Activated CD4-positive, alpha-beta T cell treated with anti-CD3 and anti-CD28 coated beads, Interleukin-2, amount 10 ng/mL, durations not matched to agents 24 days and 14 days (primary cell): ENCODE measurements at regions not wholly inside any gene's neighbourhood (a gene's known extent, or its start where the extent isn't known, plus 50 kb on each side); places are given as distances from the start of the nearest gene placed in this dataset.

Source experiments
- DNase-seq: peaks from one replicate; pipeline ENCODE4 v3.0.0; 2022
- H3K27ac Mint-ChIP-seq: one replicate; pipeline ENCODE4 v1.8.0; 2022; ENCODE audit warnings: mild to moderate bottlenecking, mixed read lengths
- H3K27me3 Mint-ChIP-seq: one replicate; pipeline ENCODE4 v1.8.0; 2022; ENCODE audit warnings: mixed read lengths
- H3K36me3 Mint-ChIP-seq: one replicate; pipeline ENCODE4 v1.8.0; 2022; ENCODE audit warnings: low read depth, mild to moderate bottlenecking, mixed read lengths
- H3K4me1 Mint-ChIP-seq: one replicate; pipeline ENCODE4 v1.8.0; 2021; ENCODE audit warnings: mixed read lengths
- H3K4me3 Mint-ChIP-seq: one replicate; pipeline ENCODE4 v1.8.0; 2022; ENCODE audit warnings: mild to moderate bottlenecking, moderate library complexity, mixed read lengths
- H3K9me3 Mint-ChIP-seq: one replicate; pipeline ENCODE4 v1.8.0; 2021; ENCODE audit warnings: mixed read lengths
- intact Hi-C: fragments of 100-400 bp; cut with micrococcal nuclease; formaldehyde crosslinking; loops from one replicate; pipeline ENCODE4 v1.15.1; 2023

DNA sequence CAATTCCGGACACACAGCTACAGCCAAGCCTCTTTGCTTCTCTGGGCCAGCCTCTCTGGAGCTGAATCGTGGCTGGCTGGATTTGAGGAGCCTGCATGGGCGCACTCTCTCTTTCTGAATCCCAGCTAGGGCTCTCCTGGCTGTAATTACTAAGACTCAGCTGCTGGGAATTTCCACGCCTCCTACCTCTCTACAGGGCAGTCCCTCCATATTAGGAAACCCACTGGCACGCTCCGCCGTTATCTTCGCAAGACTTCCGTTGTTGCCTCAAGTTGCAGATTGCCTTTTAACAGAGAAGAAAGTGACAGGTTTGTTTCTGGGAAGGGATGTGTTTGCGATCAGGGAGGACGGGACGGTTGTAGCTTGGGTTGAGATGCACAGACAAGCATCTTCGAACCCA is 188.4 kb upstream of the NLRP1 start:
- Mint-ChIP-seq H3K27me3 (peaks cover 14% of the 10 kb centered on the region), H3K4me3 (no peak overlapping the region), H3K36me3 (no peaks in the 10 kb centered on the region), H3K27ac (no peak overlapping the region), H3K4me1 (peaks cover 4% of the 10 kb centered on the region), H3K9me3 (no peaks in the 10 kb centered on the region)
- no peak for DNase-seq
- intact Hi-C loops = no loop called here

GRCh38 chr17:5773816-5774360 is 189.6 kb upstream of the NLRP1 start:
- Mint-ChIP-seq H3K4me1 (peaks cover 4% of the 10 kb centered on the region), H3K27me3 (peaks cover 19% of the 10 kb centered on the region), H3K36me3 (no peaks in the 10 kb centered on the region), H3K4me3 (no peak overlapping the region), H3K27ac (no peak overlapping the region), H3K9me3 (no peaks in the 10 kb centered on the region)
- intact Hi-C loops = no loop called here
- DNase-seq = no peak

DNA sequence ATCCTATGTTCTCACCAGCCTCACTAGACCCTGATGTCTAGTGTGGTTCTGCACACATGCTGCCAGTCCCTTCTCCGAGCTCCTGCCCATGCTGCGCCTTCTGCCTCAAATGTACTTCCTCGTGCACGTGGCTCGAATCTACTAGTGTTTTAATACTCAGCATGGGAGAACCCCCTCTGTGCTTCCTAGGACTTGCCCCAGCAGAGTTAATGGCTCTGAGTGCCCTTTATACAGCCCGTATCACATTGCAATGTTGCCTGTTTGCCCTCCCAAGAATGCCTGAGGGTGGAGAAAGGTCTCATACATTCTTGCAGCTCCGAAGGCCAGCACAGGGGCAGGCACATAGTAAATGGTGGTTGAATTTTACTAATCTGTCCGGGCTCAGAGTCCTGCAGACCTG is 190.8 kb upstream of the NLRP1 start:
- Mint-ChIP-seq H3K9me3 (no peaks in the 10 kb centered on the region), H3K4me3 (no peak overlapping the region), H3K4me1 (peaks cover 4% of the 10 kb centered on the region), H3K36me3 (no peaks in the 10 kb centered on the region), H3K27me3 (peaks cover 19% of the 10 kb centered on the region), H3K27ac (no peak overlapping the region)
- intact Hi-C loops = no loop called here
- no peak for DNase-seq

DNA sequence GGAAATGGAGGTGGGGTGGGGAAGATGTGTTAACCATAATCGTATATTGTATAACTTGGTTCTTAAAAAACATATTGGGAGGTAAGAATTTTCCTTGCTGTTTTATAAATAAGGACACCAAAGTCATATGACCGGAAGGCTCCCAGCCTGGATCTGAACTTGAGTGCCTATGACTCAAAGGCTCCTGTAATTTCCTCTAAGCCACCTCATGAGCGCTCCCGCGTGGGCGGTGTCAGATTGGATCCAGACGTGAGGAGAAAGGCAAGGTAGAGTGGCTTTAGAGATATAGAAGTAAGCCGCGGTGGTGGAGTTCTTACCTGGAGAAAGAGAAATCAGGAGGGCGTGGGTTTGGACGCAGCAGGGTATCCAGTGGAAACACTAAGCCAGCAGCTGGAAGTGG is 196.2 kb upstream of the NLRP1 start:
- H3K4me1 Mint-ChIP-seq = peaks cover 2% of the 10 kb centered on the region
- H3K4me3 Mint-ChIP-seq = no peak overlapping the region
- DNase-seq = no peak
- intact Hi-C loops = no loop called here
- no peak overlapping the region for H3K27ac Mint-ChIP-seq
- H3K9me3 Mint-ChIP-seq = no peaks in the 10 kb centered on the region
- H3K27me3 Mint-ChIP-seq = peaks cover 17% of the 10 kb centered on the region
- no peaks in the 10 kb centered on the region for H3K36me3 Mint-ChIP-seq

DNA sequence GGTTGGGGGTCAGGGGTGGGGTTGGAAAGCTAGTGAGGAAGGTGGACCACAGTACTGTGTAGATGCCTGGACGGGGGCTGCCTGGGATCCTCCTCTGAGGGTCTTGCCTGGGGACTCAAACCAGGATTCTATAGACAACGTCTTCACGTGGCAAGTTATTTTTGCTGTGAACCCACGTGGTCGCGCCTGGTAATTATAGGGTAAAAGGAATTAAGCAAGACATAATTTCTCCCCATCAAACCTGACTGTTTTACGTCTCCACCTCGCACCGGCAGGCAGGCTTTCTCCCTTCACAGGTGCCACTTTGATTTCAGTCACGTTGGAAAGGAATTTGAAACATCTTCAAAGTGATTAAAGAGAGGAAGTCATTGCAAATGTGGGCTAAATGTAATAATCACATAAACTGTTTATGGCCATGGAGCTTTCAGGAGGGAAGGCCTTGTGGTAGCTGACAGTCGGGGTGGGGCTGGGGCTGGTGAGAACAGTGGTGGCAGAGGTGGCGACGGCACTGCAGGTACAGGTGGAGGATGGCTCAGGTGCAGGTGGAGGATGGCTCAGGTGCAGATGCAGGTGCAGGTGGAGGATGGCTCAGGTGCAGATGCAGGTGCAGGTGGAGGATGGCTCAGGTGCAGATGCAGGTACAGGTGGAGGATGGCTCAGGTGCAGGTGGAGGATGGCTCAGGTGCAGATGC is 197.1 kb upstream of the NLRP1 start:
- Mint-ChIP-seq H3K36me3 (no peaks in the 10 kb centered on the region), H3K9me3 (no peaks in the 10 kb centered on the region), H3K27ac (no peak overlapping the region), H3K4me1 (no peaks in the 10 kb centered on the region), H3K27me3 (peaks cover 19% of the 10 kb centered on the region), H3K4me3 (no peak overlapping the region)
- no peak for DNase-seq
- intact Hi-C loops = no loop called here

- intact Hi-C loops = no loop called here
- H3K36me3 Mint-ChIP-seq = no peaks in the 10 kb centered on the region
- no peaks in the 10 kb centered on the region for H3K9me3 Mint-ChIP-seq
- no peaks in the 10 kb centered on the region for H3K4me1 Mint-ChIP-seq
- no peak for DNase-seq
- no peak overlapping the region for H3K27ac Mint-ChIP-seq
- peaks cover 13% of the 10 kb centered on the region for H3K27me3 Mint-ChIP-seq
- no peak overlapping the region for H3K4me3 Mint-ChIP-seq
Measured at GRCh38 chr17:5783269-5783668, 199.0 kb upstream of the NLRP1 start.

DNA sequence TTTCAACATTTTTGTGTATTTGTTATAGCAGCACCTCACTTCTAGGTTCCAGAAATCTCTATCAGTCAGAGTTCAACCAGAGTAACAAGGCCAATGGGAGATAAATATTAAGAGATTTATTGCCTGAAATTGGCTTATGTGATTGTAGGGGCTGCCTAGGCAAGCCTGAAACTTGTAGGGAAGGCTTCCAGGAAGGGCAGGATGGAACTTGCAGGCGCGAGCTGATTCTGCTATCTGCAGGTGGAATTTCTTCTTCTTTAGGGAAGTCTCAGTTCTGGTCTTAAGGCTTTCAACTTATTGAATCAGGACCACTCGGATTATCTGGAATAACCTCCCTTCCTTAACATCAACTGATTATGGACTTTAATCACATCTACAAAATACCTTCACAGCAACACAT is 199.5 kb upstream of the NLRP1 start:
- no peak overlapping the region for H3K27ac Mint-ChIP-seq
- no peaks in the 10 kb centered on the region for H3K4me1 Mint-ChIP-seq
- H3K27me3 Mint-ChIP-seq = peaks cover 12% of the 10 kb centered on the region
- no peak overlapping the region for H3K4me3 Mint-ChIP-seq
- H3K9me3 Mint-ChIP-seq = no peaks in the 10 kb centered on the region
- DNase-seq = no peak
- no peaks in the 10 kb centered on the region for H3K36me3 Mint-ChIP-seq
- intact Hi-C loops = no loop called here

DNA sequence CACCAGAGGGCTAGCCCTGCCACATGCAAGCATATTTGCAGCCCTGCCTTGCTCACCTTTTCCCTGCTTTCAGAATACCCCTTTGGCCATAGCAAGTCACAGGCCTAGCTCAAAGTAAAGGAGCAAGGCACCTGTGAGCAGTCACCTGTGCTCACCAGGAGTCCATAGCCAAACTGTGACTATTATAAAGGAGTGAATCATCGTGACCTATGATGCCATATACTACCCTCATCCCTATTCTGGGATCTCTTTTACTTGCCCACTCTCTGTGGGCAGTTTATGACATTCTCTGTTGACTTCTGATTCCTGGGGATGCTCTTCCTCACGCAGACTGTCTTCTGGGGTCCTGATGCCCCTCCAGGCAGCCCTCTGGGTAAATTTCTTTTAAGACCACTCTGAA is 200.5 kb upstream of the NLRP1 start:
- Mint-ChIP-seq H3K4me1 (no peaks in the 10 kb centered on the region), H3K9me3 (no peaks in the 10 kb centered on the region), H3K27me3 (peaks cover 15% of the 10 kb centered on the region), H3K27ac (no peak overlapping the region), H3K36me3 (no peaks in the 10 kb centered on the region), H3K4me3 (no peak overlapping the region)
- intact Hi-C loops = no loop called here
- DNase-seq = no peak

GRCh38 chr17:5785338-5785737 is 201.0 kb upstream of the NLRP1 start:
- H3K27ac Mint-ChIP-seq = no peak overlapping the region
- no peaks in the 10 kb centered on the region for H3K9me3 Mint-ChIP-seq
- H3K27me3 Mint-ChIP-seq = peaks cover 15% of the 10 kb centered on the region
- H3K4me3 Mint-ChIP-seq = no peak overlapping the region
- H3K36me3 Mint-ChIP-seq = no peaks in the 10 kb centered on the region
- no peaks in the 10 kb centered on the region for H3K4me1 Mint-ChIP-seq
- intact Hi-C loops = no loop called here
- DNase-seq = no peak

GRCh38 chr17:5785867-5786509 is 201.7 kb upstream of the NLRP1 start:
- H3K9me3 Mint-ChIP-seq = peaks cover 1% of the 10 kb centered on the region
- no peak overlapping the region for H3K4me3 Mint-ChIP-seq
- H3K36me3 Mint-ChIP-seq = no peaks in the 10 kb centered on the region
- intact Hi-C loops = no loop called here
- no peak overlapping the region for H3K27ac Mint-ChIP-seq
- peaks cover 15% of the 10 kb centered on the region for H3K27me3 Mint-ChIP-seq
- H3K4me1 Mint-ChIP-seq = no peaks in the 10 kb centered on the region
- DNase-seq = no peak

- Mint-ChIP-seq H3K9me3 (peaks cover 6% of the 10 kb centered on the region), H3K36me3 (no peaks in the 10 kb centered on the region), H3K4me1 (no peaks in the 10 kb centered on the region), H3K27ac (no peak overlapping the region), H3K27me3 (peaks cover 15% of the 10 kb centered on the region), H3K4me3 (no peak overlapping the region)
- intact Hi-C loops = no loop called here
- DNase-seq = no peak
Measured at GRCh38 chr17:5786510-5786875, 202.2 kb upstream of the NLRP1 start.

GRCh38 chr17:5788266-5788900 is 204.1 kb upstream of the NLRP1 start:
- H3K36me3 Mint-ChIP-seq = no peaks in the 10 kb centered on the region
- intact Hi-C loops = no loop called here
- peaks cover 11% of the 10 kb centered on the region for H3K9me3 Mint-ChIP-seq
- H3K4me3 Mint-ChIP-seq = no peak overlapping the region
- H3K27ac Mint-ChIP-seq = no peak overlapping the region
- no peak for DNase-seq
- H3K27me3 Mint-ChIP-seq = peaks cover 13% of the 10 kb centered on the region
- H3K4me1 Mint-ChIP-seq = no peaks in the 10 kb centered on the region

DNA sequence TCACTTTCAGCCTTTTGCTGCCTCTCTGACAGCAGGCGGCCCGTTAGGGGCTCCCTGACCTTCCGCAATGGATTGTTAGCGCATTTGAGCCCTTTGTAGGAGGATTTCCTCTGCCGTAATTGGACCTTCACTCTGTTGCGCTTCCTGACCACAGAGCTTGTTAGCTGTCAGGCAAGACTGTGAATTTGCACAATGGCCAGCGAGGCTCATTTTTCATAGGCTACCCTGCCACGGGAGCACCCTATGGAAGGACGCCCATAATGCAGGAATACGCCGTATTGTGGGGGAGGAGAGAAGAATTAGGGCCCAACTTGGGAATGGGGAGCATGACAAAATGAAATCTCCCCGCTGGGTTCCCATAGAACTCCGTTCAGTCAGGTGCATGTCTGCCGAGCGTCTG is 205.2 kb upstream of the NLRP1 start:
- peaks cover 11% of the 10 kb centered on the region for H3K9me3 Mint-ChIP-seq
- no peaks in the 10 kb centered on the region for H3K4me1 Mint-ChIP-seq
- H3K36me3 Mint-ChIP-seq = no peaks in the 10 kb centered on the region
- DNase-seq = no peak
- intact Hi-C loops = no loop called here
- H3K27me3 Mint-ChIP-seq = peaks cover 11% of the 10 kb centered on the region
- H3K4me3 Mint-ChIP-seq = no peak overlapping the region
- no peak overlapping the region for H3K27ac Mint-ChIP-seq

GRCh38 chr17:5793157-5793556 is 208.8 kb upstream of the NLRP1 start:
- no peaks in the 10 kb centered on the region for H3K36me3 Mint-ChIP-seq
- no peak overlapping the region for H3K27ac Mint-ChIP-seq
- no peak for DNase-seq
- intact Hi-C loops = no loop called here
- H3K4me1 Mint-ChIP-seq = no peaks in the 10 kb centered on the region
- H3K4me3 Mint-ChIP-seq = no peak overlapping the region
- H3K9me3 Mint-ChIP-seq = peaks cover 11% of the 10 kb centered on the region
- peaks cover 9% of the 10 kb centered on the region for H3K27me3 Mint-ChIP-seq
